Stimulated activated CD8-positive, alpha-beta memory T cell treated with anti-CD3 and anti-CD28 coated beads, Interleukin-12 subunit alpha, Interleukin-12 subunit beta, amount 100 ng/mL, for 4 hours (primary cell): ENCODE measurements at regions not wholly inside any gene's neighbourhood (a gene's known extent, or its start where the extent isn't known, plus 50 kb on each side); places are given as distances from the start of the nearest gene placed in this dataset.
A peak's percentile ranks its signal among the peaks of the same experiment; 100 is the strongest.

Experiments
- DNase-seq: peaks from one replicate; pipeline ENCODE4 v3.0.0-alpha.2; 2020; ENCODE audit warnings: low read depth

DNA sequence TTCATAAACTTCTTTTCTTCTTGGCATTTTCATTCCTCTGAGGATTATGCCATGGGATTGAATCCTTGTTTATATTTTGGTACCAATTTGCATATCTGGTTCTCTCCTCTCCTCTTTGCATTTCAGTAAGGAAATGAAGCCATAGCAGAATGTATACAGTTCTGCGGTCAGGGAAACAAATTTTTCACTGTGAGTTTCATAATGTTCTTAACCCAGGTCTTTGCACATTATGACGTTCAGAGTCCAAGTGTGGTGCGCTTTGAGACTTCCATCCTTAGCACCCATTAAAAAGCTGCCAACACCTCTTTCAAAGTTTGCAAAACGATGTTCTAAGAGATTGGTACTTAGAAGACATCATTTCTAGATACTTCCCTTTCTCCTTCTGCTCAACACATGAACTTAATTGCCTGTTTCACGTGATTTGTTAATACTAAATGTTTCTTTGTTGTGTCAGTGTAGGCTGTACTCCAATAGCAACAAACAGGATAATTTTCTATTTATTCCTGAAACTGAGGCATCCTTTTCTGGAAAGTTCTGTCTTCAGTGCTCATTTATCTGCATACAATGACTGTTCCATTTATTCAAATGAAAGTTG lies 953.1 kb upstream of the NR2F2 start:
- no peak for DNase-seq

- DNase-seq: no peak
Measured at GRCh38 chr15:95394186-95395067, 936.1 kb upstream of the NR2F2 start.

- no peak for DNase-seq
Measured at GRCh38 chr15:95400428-95400827, 930.1 kb upstream of the NR2F2 start.

- DNase-seq: no peak
Measured at GRCh38 chr15:95401587-95401986, 928.9 kb upstream of the NR2F2 start.

- DNase-seq: no peak
Measured at GRCh38 chr15:95405447-95405846, 925.1 kb upstream of the NR2F2 start.

GRCh38 chr15:95407534-95407933 lies 923.0 kb upstream of the NR2F2 start:
- DNase-seq: no peak

- no peak for DNase-seq
Measured at GRCh38 chr15:95409211-95409610, 921.3 kb upstream of the NR2F2 start.

GRCh38 chr15:95409626-95410310 lies 920.7 kb upstream of the NR2F2 start:
- no peak for DNase-seq

DNA sequence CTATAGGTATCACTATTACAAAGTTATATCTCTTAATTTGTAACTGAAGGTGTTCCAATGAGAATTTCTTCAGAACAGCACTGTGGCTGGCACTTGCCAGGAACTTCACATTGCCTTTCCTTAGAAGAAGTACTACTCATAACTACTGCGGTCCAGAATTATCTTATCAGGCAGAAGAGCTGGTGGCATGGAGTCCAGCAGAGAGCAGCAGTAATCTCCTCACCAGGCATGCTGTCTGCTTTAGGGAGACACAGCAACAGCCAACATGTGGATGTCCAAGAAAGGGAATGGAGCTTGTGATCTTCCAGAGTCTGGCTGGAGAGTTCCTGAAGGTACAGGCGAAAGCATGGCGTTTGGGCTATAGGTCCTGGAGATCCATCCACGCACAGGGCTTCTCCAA lies 919.7 kb upstream of the NR2F2 start:
- DNase-seq: no peak

DNA sequence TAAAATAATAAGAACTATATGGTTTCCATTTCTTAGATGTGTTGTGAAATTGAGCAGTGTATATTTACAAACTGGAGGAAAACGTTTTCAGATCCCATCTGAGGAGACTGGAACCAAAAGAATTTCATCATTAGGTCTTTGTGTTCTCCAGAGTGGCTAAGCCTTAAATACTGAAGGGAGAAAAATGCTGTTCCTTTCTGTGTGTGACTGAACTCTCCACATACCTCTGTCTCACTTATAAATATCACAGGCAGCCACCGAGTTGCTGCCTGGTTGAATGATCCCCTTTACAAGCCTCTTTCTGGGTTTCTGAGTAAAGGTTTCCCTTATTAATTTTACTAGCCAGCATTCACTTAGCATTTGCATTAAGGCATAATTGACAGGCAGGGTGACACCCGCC lies 913.9 kb upstream of the NR2F2 start:
- no peak for DNase-seq

- DNase-seq: no peak
Measured at GRCh38 chr15:95417761-95418160, 912.7 kb upstream of the NR2F2 start.

DNA sequence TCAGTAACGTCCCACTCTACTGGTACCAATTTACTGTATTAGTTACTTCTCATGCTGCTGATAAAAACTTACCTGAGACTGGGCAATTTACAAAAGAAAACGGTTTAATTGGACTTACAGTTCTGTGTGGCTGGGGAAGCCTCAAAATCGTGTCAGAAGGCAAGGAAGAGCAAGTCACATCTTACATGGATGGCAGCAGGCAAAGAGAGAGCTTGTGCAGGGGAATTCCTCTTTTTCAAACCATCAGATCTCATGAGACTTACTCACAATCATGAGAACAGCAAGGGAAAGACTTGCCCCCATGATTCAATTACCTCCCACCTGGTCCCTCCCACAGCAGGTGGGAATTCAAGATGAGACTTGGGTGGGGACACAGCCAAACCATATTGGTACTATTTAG lies 908.2 kb upstream of the NR2F2 start:
- DNase-seq: no peak

- DNase-seq: no peak
Measured at GRCh38 chr15:95425859-95426258, 904.6 kb upstream of the NR2F2 start.

DNA sequence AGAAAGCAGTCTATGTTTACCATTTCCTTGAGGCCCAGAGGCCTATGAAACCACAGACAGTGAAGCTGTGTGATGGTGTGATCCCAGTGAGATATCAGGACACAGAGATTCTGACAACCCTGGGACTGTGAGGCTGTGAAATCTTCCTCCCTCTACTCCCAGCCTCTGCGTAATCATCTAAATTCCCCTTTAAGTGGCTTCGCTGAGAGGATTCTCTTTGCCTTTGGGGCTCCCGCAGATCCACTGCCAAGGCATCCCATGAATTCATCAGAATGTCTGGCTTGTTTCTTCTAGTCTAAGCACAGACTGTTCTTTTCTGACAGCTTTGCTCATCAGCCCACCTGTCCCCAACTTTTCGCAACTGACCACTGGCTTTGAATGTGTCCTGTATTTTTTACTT lies 901.2 kb upstream of the NR2F2 start:
- no peak for DNase-seq

DNA sequence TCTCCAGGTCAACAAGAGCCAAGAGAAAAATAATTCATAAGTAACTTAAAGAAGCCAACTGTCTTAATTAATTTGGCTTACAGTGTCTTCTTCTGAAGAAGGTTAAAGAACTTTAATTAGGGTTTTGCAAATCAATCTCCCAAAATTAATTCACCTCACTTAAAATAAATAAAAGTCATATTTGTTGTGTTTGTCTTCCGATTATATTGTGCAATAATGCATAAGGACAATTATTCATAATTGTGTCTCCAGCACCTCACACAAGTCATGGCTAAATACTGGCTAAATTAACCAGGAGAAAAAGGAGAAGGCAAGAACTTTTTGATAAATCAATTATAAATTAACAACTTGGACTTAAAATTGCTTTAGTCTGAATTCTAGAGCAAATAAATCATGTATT lies 899.0 kb upstream of the NR2F2 start:
- no peak for DNase-seq

DNA sequence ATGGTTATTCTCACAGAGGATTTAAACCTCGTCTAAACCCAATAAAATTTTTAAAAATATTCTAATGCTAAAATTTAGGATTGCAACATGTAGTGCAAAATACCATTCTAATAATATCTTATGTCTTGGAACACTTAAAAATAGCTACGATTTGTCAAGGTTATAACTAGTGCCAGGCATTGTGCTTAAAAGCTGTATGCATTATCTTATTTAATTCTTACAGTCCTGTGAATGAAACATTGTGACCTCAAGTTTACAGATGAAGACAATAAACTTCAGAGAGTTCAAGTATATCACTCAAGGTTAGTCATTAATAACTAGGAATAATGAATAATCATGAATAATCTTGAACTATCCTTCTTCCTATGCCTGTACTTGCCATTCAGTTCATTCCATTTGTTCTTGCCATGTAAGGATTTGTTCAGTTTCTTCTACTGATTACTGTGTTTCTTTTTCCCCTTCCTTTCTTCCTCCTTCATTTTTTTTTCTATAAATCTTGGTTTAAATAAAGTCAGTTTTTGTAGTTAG lies 897.6 kb upstream of the NR2F2 start:
- no peak for DNase-seq

DNA sequence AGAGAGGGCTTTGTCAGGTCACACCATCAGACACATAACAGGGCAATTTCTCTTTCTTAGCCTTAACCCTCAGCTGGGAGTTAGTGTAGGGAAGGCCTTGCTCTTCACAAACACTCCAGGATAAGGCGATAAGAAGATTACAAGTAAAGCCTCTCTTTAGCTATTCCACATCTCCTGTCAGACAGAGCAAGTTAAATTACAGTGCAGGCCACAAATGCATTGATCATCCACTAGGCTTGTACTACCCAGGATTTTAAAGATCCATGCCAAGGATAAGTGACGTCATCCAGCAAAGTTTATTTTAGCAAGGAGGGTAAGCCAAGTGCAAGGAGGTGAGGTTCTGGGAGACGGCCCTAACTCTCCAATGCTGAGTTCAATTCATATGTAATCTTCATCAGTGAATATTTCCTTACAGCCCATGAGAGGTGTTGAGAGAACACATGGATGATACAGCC lies 890.6 kb upstream of the NR2F2 start:
- DNase-seq: no peak

- no peak for DNase-seq
Measured at GRCh38 chr15:95440712-95441111, 889.8 kb upstream of the NR2F2 start.

DNA sequence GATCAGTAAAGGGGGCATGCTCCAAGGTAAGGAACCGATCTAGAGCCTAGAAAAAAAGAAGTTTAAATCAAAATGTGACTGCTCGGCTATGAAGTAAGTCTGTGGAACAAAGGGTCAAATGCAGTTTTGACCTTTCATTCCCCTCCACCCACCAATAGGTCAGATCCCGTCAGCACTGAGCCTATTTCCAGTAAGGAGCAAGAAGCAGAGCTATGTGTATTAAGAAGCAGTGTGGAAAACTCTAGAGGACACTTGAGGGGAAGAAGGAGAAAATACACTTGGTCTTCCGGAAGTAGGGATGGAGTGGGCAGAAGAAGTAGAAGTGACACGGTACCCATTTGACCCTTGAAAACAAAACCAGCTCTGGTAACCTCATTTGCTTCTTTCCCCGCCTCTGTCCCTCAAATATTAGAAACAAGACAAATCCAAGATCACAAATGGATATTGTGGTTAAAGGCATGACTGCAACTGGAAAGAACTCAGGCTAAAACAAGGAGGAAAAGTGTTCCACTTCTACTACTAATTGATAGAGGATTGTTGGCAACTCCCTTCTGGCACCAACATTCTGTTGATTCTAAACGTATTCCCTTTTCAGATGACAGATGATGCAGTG lies 888.3 kb upstream of the NR2F2 start:
- no peak for DNase-seq

DNA sequence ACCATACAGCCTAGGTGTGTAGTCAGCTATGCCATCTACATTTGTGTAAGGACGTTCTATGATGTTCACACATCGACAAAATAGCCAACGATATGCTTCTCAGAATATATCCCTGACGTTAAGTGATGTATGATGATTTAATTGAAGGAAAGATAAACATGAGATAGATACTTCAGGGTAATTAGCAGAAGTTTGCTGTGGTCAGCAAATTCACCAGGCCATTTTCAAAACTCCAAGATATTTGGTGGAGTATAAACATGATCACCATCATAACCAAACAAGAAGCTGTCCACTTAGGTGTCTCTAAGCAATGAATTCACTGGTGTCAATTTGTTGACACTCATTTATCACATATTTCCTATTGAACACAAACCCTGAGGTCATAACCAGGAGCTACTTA lies 885.6 kb upstream of the NR2F2 start:
- DNase-seq: no peak

- peak; percentile 1 for DNase-seq
Measured at GRCh38 chr15:95446854-95447253, 883.6 kb upstream of the NR2F2 start.

DNA sequence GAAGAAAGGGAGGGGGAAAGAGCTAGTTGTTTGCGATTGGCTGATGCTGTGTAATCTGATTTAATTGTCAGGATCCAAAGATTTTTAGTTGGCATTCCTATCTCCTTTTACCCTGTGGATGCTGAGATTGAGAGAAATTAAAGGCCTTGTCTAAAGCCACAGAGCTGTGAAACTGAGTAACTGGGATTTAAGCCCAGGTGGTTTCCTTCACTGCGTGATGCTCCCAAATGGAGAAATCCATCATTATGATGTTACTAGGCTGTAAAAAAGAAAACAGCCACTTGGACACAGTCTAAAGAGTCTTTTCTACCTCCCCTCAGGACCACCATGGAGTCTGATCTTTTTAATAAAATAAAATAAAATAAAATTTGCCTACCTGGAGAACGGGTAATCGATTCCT lies 883.0 kb upstream of the NR2F2 start:
- no peak for DNase-seq
